Testis (tissue), 2 donors: ENCODE measurements at regions not wholly inside any gene's neighbourhood (a gene's known extent, or its start where the extent isn't known, plus 50 kb on each side); places are given as distances from the start of the nearest gene placed in this dataset.

Source experiments
- CTCF ChIP-seq, 3 experiments: fragments of 450-650 bp in 2 of 3; fragments of 200-600 bp in 1 of 3; sonication (generic) in 1 of 3; IDR thresholded peaks; one replicate each; pipeline ENCODE4 v1.5.1; 2016 to 2019; ENCODE audit warnings: antibody characterized with exemption in 3 of 3, mild to moderate bottlenecking in 2 of 3, moderate library complexity in 1 of 3
- POLR2A ChIP-seq: fragments of 450-650 bp; IDR thresholded peaks from one replicate; pipeline ENCODE4 v1.6.1; 2017; ENCODE audit warnings: antibody characterized with exemption, mild to moderate bottlenecking, moderate library complexity

- no peak for TF ChIP-seq CTCF (IDR thresholded peaks at IDR 0.05)
- TF ChIP-seq POLR2A: no peak
Observed at GRCh38 chr20:53752583-53752970, 158.9 kb upstream of the ZNF217 start.
